Adrenal gland (tissue), 9 donors: ENCODE measurements at regions not wholly inside any gene's neighbourhood (a gene's known extent, or its start where the extent isn't known, plus 50 kb on each side); places are given as distances from the start of the nearest gene placed in this dataset.

Experiments used
- DNase-seq, 7 donors: peaks; one replicate each; pipeline ENCODE4 v3.0.0-alpha.2; 2019 to 2020
- H3K27ac ChIP-seq, 5 donors: fragments of 200-600 bp; sonication (generic) in 4 of 5; 1 replicate in 3 of 5; 2 replicates in 2 of 5; pipeline versions ENCODE4 v1.5.1 to v1.8.0; 2016 to 2020; ENCODE audit warnings: mild to moderate bottlenecking in 1 of 5
- H3K27me3 ChIP-seq: fragments of 200-600 bp; 2 replicates; pipeline ENCODE4 v1.8.0; 2021
- H3K36me3 ChIP-seq, 2 donors: fragments of 200-600 bp; replicated peaks in 1 of 2; 1 replicate in 1 of 2; 2 replicates in 1 of 2; pipeline versions ENCODE4 v1.5.1 to v1.8.0; 2018 to 2022
- H3K4me1 ChIP-seq, 2 donors: fragments of 200-600 bp; replicated peaks in 1 of 2; 1 replicate in 1 of 2; 2 replicates in 1 of 2; pipeline versions ENCODE4 v1.5.1 to v1.8.0; 2018 to 2021
- H3K4me3 ChIP-seq, 4 donors: fragments of 200-600 bp; sonication (generic) in 3 of 4; one replicate each; pipeline ENCODE4 v1.5.1; 2016 to 2018
- H3K9me3 ChIP-seq, 3 donors: fragments of 200-600 bp; sonication (generic) in 1 of 3; replicated peaks in 1 of 3; 1 replicate in 2 of 3; 2 replicates in 1 of 3; pipeline versions ENCODE4 v1.5.1 to v1.8.0; 2016 to 2021
- POLR2A ChIP-seq, 2 donors: fragments of 450-650 bp; IDR thresholded peaks; one replicate each; pipeline ENCODE4 v1.6.1; 2017; ENCODE audit warnings: antibody characterized with exemption in 2 of 2, mild to moderate bottlenecking in 2 of 2, moderate library complexity in 1 of 2
- WGBS, 4 donors: extraction: QIAGEN DNeasy Blood & Tissue Kit in 2 of 4; methylation state at CpG; one replicate each; pipeline versions ENCODE4 v1.1.5 to v1.1.7; 2013 to 2017; 5-methylcytosine and 5-hydroxymethylcytosine counted together
- intact Hi-C, 2 donors: fragments of 100-400 bp; cut with DNase I; formaldehyde crosslinking; loops; one replicate each; pipeline versions ENCODE4 v1.14.1 to v1.15.0; 2022 to 2023
- TF ChIP-seq, protein P1 (sequence below), 6 experiments: fragments of 450-650 bp in 4 of 6; fragments of 200-600 bp in 2 of 6; sonication (generic) in 1 of 6; IDR thresholded peaks; 1 replicate in 5 of 6; 2 replicates in 1 of 6; pipeline versions ENCODE4 v1.5.1 to v1.8.0; 2016 to 2021; ENCODE audit warnings: antibody characterized with exemption in 6 of 6, mild to moderate bottlenecking in 2 of 6, moderate library complexity in 1 of 6
- donor health status: healthy with polysubstance abuse.
- donor health status: Bipolar disorder and iron deficiency.
- donor health status: DM: yes; HTN: yes; CAD: no.
- donor health status: DM: no; HTN: no; CAD: no.
- donor health status: DM: no; HTN: no; CAD: no.

DNA sequence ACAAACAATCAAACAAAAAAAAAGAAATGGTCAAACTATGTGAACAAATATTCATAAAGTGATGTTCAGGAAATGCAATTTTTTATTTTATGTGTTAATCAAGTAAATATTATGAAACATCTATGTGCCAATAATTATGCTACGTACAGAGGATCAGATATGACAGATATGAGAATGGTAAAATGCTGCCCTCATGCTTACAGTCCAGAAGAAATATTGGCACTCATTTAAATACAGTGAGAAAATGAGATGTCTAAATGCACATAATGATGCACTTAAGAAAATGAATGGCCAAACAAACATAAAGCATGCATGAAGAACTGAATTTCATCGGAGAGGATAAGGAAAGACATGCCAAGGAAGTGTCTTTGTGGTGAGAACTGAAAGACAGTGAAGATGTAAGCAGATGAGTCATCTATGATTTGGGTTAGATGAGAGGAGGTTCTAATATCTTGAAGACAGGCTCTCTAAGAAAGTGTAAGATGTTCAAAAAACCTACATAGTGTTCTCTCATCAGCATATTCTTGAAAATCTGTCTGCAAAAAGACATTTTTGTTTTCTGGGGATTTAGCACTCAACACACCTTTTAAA, 1231.1 kb upstream of the ACO1 start:
- H3K27me3 ChIP-seq: no peaks in the 10 kb centered on the region
- H3K4me3 ChIP-seq: no peak overlapping the region
- intact Hi-C loops: no loop called here
- 47 to 69% (median 58%) methylated on average over 2 of the region's 2 CpGs for WGBS, 4 donors
- no peak for DNase-seq
- no peaks in the 10 kb centered on the region for H3K9me3 ChIP-seq
- no peak overlapping the region for H3K27ac ChIP-seq
- H3K4me1 ChIP-seq: no peaks in the 10 kb centered on the region
- no peaks in the 10 kb centered on the region for H3K36me3 ChIP-seq
- TF ChIP-seq, protein P1, sequence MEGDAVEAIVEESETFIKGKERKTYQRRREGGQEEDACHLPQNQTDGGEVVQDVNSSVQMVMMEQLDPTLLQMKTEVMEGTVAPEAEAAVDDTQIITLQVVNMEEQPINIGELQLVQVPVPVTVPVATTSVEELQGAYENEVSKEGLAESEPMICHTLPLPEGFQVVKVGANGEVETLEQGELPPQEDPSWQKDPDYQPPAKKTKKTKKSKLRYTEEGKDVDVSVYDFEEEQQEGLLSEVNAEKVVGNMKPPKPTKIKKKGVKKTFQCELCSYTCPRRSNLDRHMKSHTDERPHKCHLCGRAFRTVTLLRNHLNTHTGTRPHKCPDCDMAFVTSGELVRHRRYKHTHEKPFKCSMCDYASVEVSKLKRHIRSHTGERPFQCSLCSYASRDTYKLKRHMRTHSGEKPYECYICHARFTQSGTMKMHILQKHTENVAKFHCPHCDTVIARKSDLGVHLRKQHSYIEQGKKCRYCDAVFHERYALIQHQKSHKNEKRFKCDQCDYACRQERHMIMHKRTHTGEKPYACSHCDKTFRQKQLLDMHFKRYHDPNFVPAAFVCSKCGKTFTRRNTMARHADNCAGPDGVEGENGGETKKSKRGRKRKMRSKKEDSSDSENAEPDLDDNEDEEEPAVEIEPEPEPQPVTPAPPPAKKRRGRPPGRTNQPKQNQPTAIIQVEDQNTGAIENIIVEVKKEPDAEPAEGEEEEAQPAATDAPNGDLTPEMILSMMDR (IDR thresholded peaks at IDR 0.05): no peak
- TF ChIP-seq POLR2A (IDR thresholded peaks at IDR 0.05): no peak

GRCh38 chr9:31166516-31166915, 1217.9 kb upstream of the ACO1 start:
- Histone ChIP-seq H3K27me3 (no peaks in the 10 kb centered on the region), H3K4me3 (no peak overlapping the region), H3K9me3 (no peaks in the 10 kb centered on the region), H3K36me3 (no peaks in the 10 kb centered on the region), H3K4me1 (no peaks in the 10 kb centered on the region), H3K27ac (no peak overlapping the region)
- intact Hi-C loops: no loop called here
- DNase-seq: no peak
- 68 to 80% (median 73%) methylated on average over 4 of the region's 4 CpGs for WGBS, 4 donors
- TF ChIP-seq, protein P1 (IDR thresholded peaks at IDR 0.05): no peak
- TF ChIP-seq POLR2A (IDR thresholded peaks at IDR 0.05): no peak

GRCh38 chr9:31168161-31168560, 1216.3 kb upstream of the ACO1 start:
- Histone ChIP-seq H3K4me1 (no peaks in the 10 kb centered on the region), H3K4me3 (no peak overlapping the region), H3K27me3 (no peaks in the 10 kb centered on the region), H3K36me3 (no peaks in the 10 kb centered on the region), H3K27ac (no peak overlapping the region), H3K9me3 (peaks cover 0 to 2% (median 0%) of the 10 kb centered on the region in 3 donors)
- no peak for TF ChIP-seq POLR2A (IDR thresholded peaks at IDR 0.05)
- TF ChIP-seq, protein P1 (IDR thresholded peaks at IDR 0.05): no peak
- no peak for DNase-seq
- intact Hi-C loops: no loop called here

DNA sequence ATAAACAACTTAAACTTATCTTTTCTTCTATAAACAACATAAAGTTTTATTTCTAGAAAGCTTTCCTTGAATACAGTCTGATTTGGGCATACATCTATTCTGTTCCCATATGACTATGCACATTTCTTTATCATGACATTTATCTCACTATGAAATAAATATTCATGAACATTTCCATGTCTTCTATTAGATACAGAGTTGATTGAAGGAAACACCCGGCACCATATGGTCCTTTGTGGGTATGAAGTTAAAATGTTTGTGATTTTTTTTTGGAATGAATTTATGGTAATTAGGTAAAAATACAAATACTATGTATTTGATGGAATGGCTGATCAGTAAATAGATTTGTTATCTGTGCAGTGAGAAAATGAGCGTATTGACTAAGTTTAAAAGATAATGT, 1209.8 kb upstream of the ACO1 start:
- intact Hi-C loops: no loop called here
- H3K27me3 ChIP-seq: no peaks in the 10 kb centered on the region
- no peaks in the 10 kb centered on the region for H3K4me1 ChIP-seq
- peaks cover 0 to 15% (median 0%) of the 10 kb centered on the region in 3 donors for H3K9me3 ChIP-seq
- WGBS, 4 donors: 67 to 74% (median 68%) methylated on average over 2 of the region's 2 CpGs
- no peak for DNase-seq
- no peaks in the 10 kb centered on the region for H3K36me3 ChIP-seq
- H3K4me3 ChIP-seq: no peak overlapping the region
- TF ChIP-seq, protein P1 (IDR thresholded peaks at IDR 0.05): no peak
- no peak for TF ChIP-seq POLR2A (IDR thresholded peaks at IDR 0.05)
- H3K27ac ChIP-seq: no peak overlapping the region
